ENCODE measurements at regions not wholly inside any gene's neighbourhood (a gene's known extent, or its start where the extent isn't known, plus 50 kb on each side); places are given as distances from the start of the nearest gene placed in this dataset.

GRCh38 chr15:88992912-88993376 lies 79.8 kb upstream of the MFGE8 start:
- Histone ChIP-seq H3K4me1 (peaks cover 54% of the 10 kb centered on the region), H3K4me3 (no peak overlapping the region), H3K27ac (peak overlapping the region in 1 of 2 experiments; percentile 87; a peak in 2 of 6 replicates), H3K9me3 (no peaks in the 10 kb centered on the region), H3K4me2 (no peak overlapping the region)
- ChIA-PET POLR2A (interaction anchor here (3.2 kb wide), 1 partner anchor 11 kb away, joined by 29 read pairs; no protein-coding TSS in a partner anchor), CTCF (interaction anchor here (1.0 to 32.0 kb wide), 6 partner anchors 10 to 178 kb away, joined by 4 to 851 read pairs (median 16); partner anchors contain the start of genes HAPLN3 and MFGE8)
- 88% methylated on average over 7 of the region's 7 CpGs for WGBS (ENCODE audit: missing lambda C conversion rate)
- TF ChIP-seq FOSL2 (IDR thresholded peaks at IDR 0.05) (no peak), FOSL2 (CRISPR knock-in tag; IDR thresholded peaks at IDR 0.05) (no peak), KDM1A (IDR thresholded peaks at IDR 0.05; ENCODE audit: low read depth) (no peak), HEYL (CRISPR knock-in tag; IDR thresholded peaks at IDR 0.05) (no peak), RAD21 (conservative IDR thresholded peaks at IDR 0.05 in 1 of 2, IDR thresholded peaks at IDR 0.05 in 1 of 2) (no peak)
- no peak for DNase-seq (ENCODE audit: low read depth in 1 of 2, low spot score in 1 of 2)
- no peak for FAIRE-seq
- no peak for ATAC-seq

- 87% methylated on average over 5 of the region's 5 CpGs for whole genome bisulfite sequencing (ENCODE audit: missing lambda C conversion rate)
- no peak for TF ChIP-seq HMGXB4 (CRISPR knock-in tag; IDR thresholded peaks at IDR 0.05; ENCODE audit: borderline replicate concordance)
- TF ChIP-seq TFCP2L1 (CRISPR knock-in tag; IDR thresholded peaks at IDR 0.05) = no peak
- no peak for TF ChIP-seq REST (IDR thresholded peaks at IDR 0.05)
- no peak for TF ChIP-seq CBX2 (IDR thresholded peaks at IDR 0.05; ENCODE audit: borderline replicate concordance, low read depth)
- TF ChIP-seq ELK1 (IDR thresholded peaks at IDR 0.05; ENCODE audit: low read depth, low read length) = no peak
- H3K27ac ChIP-seq = peak overlapping the region in 1 of 2 experiments; percentile 75; a peak in 3 of 6 replicates
- CTCF ChIA-PET = interaction anchor here (0.6 to 32.0 kb wide), 16 partner anchors 9 to 177 kb away, joined by 3 to 851 read pairs (median 3); partner anchors contain the start of genes HAPLN3 and MFGE8
- no peaks in the 10 kb centered on the region for H3K9me3 ChIP-seq
- no peak overlapping the region for H3K4me3 ChIP-seq
- peaks cover 47% of the 10 kb centered on the region for H3K4me1 ChIP-seq
- ATAC-seq (no peak), FAIRE-seq (no peak), DNase-seq (ENCODE audit: low read depth in 1 of 2, low spot score in 1 of 2) (no peak)
- no peak overlapping the region for H3K4me2 ChIP-seq
- POLR2A ChIA-PET = interaction anchor here (0.8 to 3.2 kb wide), 3 partner anchors 9 to 73 kb away, joined by 3 to 29 read pairs (median 4); no protein-coding TSS in a partner anchor
These were observed 80.5 kb upstream of the MFGE8 start for GRCh38 chr15:88993662-88994061.

- ChIA-PET POLR2A (interaction anchor here (0.8 to 3.2 kb wide), 3 partner anchors 9 to 73 kb away, joined by 3 to 29 read pairs (median 4); no protein-coding TSS in a partner anchor), CTCF (interaction anchor here (0.6 to 32.0 kb wide), 14 partner anchors 8 to 121 kb away, joined by 3 to 851 read pairs (median 3); partner anchors contain the start of genes HAPLN3 and MFGE8)
- Histone ChIP-seq H3K4me1 (peaks cover 40% of the 10 kb centered on the region), H3K9me3 (no peaks in the 10 kb centered on the region), H3K27ac (peak overlapping the region in 1 of 2 experiments; percentile 75; a peak in 3 of 6 replicates), H3K4me3 (no peak overlapping the region), H3K4me2 (no peak overlapping the region; the same call in 2 of the 3 replicates)
- 67% methylated on average over 1 of the region's 1 CpG for WGBS (ENCODE audit: missing lambda C conversion rate)
- DNase-seq (ENCODE audit: low read depth in 1 of 2, low spot score in 1 of 2) = no peak
- 0 out of 6 replicates have a peak, but pooled peaks of 1 of the 2 experiments have one; percentile 4 for ATAC-seq
- FAIRE-seq = no peak
- TF ChIP-seq CBX8 (IDR thresholded peaks at IDR 0.05) = no peak
- TF ChIP-seq RFX5 (IDR thresholded peaks at IDR 0.05) = no peak
- no peak for TF ChIP-seq HMGXB4 (CRISPR knock-in tag; IDR thresholded peaks at IDR 0.05; ENCODE audit: borderline replicate concordance)
- no peak for TF ChIP-seq CTCF (IDR thresholded peaks at IDR 0.05)
- no peak for TF ChIP-seq RNF2 (IDR thresholded peaks at IDR 0.05; ENCODE audit: borderline replicate concordance, low read depth)
- no peak for TF ChIP-seq TP53 (CRISPR knock-in tag; IDR thresholded peaks at IDR 0.05)
- no peak for TF ChIP-seq ZSCAN20 (CRISPR knock-in tag; IDR thresholded peaks at IDR 0.05)
- no peak for TF ChIP-seq ESRRA (IDR thresholded peaks at IDR 0.05; ENCODE audit: borderline replicate concordance, low read length)
- TF ChIP-seq CBX2 (IDR thresholded peaks at IDR 0.05; ENCODE audit: borderline replicate concordance, low read depth) = no peak
- TF ChIP-seq JUNB (IDR thresholded peaks at IDR 0.05) = no peak
- no peak for TF ChIP-seq FOXS1 (CRISPR knock-in tag; IDR thresholded peaks at IDR 0.05)
- no peak for TF ChIP-seq KDM5A (IDR thresholded peaks at IDR 0.05)
- TF ChIP-seq EP300 (IDR thresholded peaks at IDR 0.05) = no peak
These were observed 81.1 kb upstream of the MFGE8 start for GRCh38 chr15:88994286-88994685.
